ENCODE measurements at regions not wholly inside any gene's neighbourhood (a gene's known extent, or its start where the extent isn't known, plus 50 kb on each side); places are given as distances from the start of the nearest gene placed in this dataset.

DNA sequence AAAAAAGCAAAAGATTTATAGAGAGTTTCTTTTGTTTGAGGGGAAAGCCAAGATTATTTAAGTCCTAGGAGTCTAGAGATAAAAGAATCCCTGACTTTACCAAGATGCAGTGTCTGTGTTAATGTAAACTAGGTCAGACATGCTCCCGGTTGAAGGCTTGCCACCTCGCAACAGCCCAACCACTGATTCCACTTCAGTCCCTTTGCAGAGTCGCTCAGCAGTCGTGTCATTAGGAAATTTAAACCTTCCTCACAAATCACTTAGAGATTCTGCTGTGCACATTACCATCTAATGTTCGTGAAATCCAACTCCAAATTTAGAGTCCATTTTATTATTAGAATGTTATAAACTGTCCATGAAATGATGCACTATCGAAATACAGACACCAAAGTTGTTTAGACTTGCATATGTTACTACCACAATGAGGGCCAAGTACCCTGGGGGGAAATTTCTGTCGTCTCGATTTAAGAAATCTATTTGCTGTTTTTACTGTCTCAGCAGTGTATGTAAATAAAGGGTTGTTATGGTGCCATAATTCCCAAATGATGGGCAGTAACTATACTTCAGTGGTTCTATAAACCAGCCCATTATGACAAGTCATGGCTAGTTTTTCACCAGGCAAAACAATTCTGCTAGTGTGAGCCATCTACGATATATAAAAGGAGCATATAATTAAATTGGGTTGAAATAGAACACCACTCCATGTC, 101.4 kb upstream of the MTNR1B start:
- H3K27me3 ChIP-seq (ENCODE audit: low read depth), result peaks cover 6% of the 10 kb centered on the region
- H3K27ac ChIP-seq (replicated peaks), result no peak overlapping the region
- intact Hi-C loops (cut with micrococcal nuclease), result no loop called here
- no peaks in the 10 kb centered on the region for H3K36me3 ChIP-seq
- TF ChIP-seq, protein P1, sequence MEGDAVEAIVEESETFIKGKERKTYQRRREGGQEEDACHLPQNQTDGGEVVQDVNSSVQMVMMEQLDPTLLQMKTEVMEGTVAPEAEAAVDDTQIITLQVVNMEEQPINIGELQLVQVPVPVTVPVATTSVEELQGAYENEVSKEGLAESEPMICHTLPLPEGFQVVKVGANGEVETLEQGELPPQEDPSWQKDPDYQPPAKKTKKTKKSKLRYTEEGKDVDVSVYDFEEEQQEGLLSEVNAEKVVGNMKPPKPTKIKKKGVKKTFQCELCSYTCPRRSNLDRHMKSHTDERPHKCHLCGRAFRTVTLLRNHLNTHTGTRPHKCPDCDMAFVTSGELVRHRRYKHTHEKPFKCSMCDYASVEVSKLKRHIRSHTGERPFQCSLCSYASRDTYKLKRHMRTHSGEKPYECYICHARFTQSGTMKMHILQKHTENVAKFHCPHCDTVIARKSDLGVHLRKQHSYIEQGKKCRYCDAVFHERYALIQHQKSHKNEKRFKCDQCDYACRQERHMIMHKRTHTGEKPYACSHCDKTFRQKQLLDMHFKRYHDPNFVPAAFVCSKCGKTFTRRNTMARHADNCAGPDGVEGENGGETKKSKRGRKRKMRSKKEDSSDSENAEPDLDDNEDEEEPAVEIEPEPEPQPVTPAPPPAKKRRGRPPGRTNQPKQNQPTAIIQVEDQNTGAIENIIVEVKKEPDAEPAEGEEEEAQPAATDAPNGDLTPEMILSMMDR (IDR thresholded peaks at IDR 0.05; ENCODE audit: borderline replicate concordance), result no peak
- no peak overlapping the region for H3K4me3 ChIP-seq
- no peaks in the 10 kb centered on the region for H3K9me3 ChIP-seq (replicated peaks)
- H3K4me1 ChIP-seq, result peaks cover 6% of the 10 kb centered on the region
- DNase-seq, result no peak

DNA sequence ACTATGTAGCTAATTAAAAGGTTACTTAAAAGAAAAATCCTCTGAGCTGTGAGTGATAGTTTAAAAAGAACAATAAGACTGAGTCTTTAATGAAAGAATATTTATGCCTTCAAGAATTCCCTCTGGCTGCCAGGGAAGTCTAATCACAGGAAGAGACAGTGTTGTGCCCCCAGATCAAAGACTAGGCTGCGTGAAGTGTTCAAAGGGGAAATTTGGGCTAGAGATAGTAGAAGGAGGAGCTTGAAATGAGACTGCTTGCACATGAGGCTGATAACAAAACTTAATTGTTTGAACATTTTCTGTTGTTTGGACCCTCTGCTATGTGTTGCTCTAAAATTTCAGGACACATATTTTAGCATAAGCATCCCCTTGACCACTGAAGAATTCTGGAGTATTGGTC, 99.7 kb upstream of the MTNR1B start:
- peaks cover 6% of the 10 kb centered on the region for H3K4me1 ChIP-seq
- H3K4me3 ChIP-seq, result no peak overlapping the region
- H3K9me3 ChIP-seq (replicated peaks), result no peaks in the 10 kb centered on the region
- no peak for DNase-seq
- intact Hi-C loops (cut with micrococcal nuclease), result no loop called here
- H3K36me3 ChIP-seq, result no peaks in the 10 kb centered on the region
- TF ChIP-seq, protein P1 (IDR thresholded peaks at IDR 0.05; ENCODE audit: borderline replicate concordance), result no peak
- peaks cover 5% of the 10 kb centered on the region for H3K27me3 ChIP-seq (ENCODE audit: low read depth)
- H3K27ac ChIP-seq (replicated peaks), result no peak overlapping the region

DNA sequence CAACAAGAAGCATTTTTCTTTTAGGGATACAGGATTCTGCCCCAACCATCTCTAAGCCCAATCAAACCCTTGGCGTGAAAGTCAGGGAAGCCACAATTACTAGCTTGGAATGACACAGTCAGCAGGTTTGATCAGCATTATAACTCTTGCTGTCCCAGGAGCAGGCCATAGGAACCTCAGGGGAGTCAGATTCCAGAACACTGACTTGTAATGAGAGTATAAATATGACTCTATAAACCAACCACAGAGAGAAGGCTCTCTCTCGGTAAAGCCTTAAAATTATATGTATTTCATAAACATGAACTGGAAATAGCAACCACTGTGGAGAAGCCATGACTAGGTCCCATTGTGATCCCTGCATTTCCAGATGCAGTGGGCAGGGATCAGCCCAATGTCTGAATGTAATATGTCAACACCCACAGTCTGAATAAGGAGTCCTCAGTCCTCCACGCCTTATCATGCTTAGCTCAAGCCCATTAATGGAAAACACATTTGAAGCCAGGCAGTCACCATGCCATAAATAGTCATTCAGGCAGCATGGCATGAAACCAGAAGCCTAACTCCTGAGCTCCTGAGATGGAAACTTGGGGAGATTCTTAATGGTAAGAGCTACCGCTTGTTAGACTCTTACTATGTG, 99.1 kb upstream of the MTNR1B start:
- Histone ChIP-seq H3K9me3 (replicated peaks) (no peaks in the 10 kb centered on the region), H3K36me3 (no peaks in the 10 kb centered on the region), H3K27me3 (ENCODE audit: low read depth) (peaks cover 11% of the 10 kb centered on the region), H3K4me3 (no peak overlapping the region), H3K27ac (replicated peaks) (no peak overlapping the region), H3K4me1 (peaks cover 6% of the 10 kb centered on the region)
- DNase-seq, result no peak
- TF ChIP-seq, protein P1 (IDR thresholded peaks at IDR 0.05; ENCODE audit: borderline replicate concordance), result no peak
- intact Hi-C loops (cut with micrococcal nuclease), result no loop called here

DNA sequence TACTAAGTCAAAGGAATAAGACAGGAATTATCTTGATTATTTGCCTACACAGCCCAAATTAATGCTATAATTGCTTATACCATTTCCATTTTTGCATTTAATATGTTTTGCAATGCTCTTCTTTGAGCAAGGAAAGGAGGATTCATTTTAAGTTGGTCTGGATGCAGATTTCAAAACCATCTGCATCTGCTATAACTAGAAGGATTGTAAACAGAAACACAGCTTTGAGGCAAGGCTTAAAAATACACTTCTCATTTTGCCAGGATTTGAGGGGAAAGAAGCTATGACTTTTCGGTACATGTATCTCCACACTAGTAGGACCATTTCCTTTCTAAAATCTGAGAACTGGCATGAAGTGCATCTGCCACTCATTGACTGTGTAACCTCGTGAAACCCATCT, 95.9 kb upstream of the MTNR1B start:
- H3K27me3 ChIP-seq (ENCODE audit: low read depth), result peaks cover 13% of the 10 kb centered on the region
- no peaks in the 10 kb centered on the region for H3K9me3 ChIP-seq (replicated peaks)
- intact Hi-C loops (cut with micrococcal nuclease), result no loop called here
- H3K4me3 ChIP-seq, result no peak overlapping the region
- no peak overlapping the region for H3K27ac ChIP-seq (replicated peaks)
- no peak for DNase-seq
- TF ChIP-seq, protein P1 (IDR thresholded peaks at IDR 0.05; ENCODE audit: borderline replicate concordance), result no peak
- H3K4me1 ChIP-seq, result peaks cover 6% of the 10 kb centered on the region
- H3K36me3 ChIP-seq, result no peaks in the 10 kb centered on the region

DNA sequence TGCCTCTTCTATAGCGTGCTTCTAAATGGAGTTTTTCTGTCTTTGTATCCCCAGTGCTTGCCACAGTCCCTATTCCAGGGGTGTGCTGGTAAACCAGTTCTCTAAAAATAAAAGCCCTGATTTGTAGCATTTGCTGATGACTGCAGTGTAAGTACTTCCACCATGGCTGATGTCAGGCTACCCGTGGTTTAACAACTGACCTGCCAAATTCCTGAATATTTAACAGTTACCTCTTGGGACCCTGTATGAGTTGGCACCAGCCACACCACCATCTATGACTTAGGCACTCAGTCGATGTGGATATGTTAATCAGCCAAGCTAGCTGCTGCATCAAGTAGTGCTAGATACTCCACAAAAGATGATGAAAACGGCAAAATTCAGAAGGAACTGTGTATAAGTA, 94.0 kb upstream of the MTNR1B start:
- Histone ChIP-seq H3K4me1 (peaks cover under 1% of the 10 kb centered on the region), H3K27me3 (ENCODE audit: low read depth) (peaks cover 11% of the 10 kb centered on the region), H3K27ac (replicated peaks) (no peak overlapping the region), H3K4me3 (no peak overlapping the region), H3K9me3 (replicated peaks) (no peaks in the 10 kb centered on the region), H3K36me3 (no peaks in the 10 kb centered on the region)
- intact Hi-C loops (cut with micrococcal nuclease), result no loop called here
- TF ChIP-seq, protein P1 (IDR thresholded peaks at IDR 0.05; ENCODE audit: borderline replicate concordance), result no peak
- DNase-seq, result no peak

Measured in left ventricle myocardium inferior (tissue), 1 donor.